ENCODE measurements at regions not wholly inside any gene's neighbourhood (a gene's known extent, or its start where the extent isn't known, plus 50 kb on each side); places are given as distances from the start of the nearest gene placed in this dataset.
A peak's percentile ranks its signal among the peaks of the same experiment; 100 is the strongest.
"Not testable (repeated sequence)": the region's sequence is repeated elsewhere in the genome, so short reads cannot be mapped to it uniquely, and the experiment has no call there.

- peak; percentile 7 for DNase-seq
Observed at GRCh38 chr1:41980827-41981653, 62.3 kb upstream of the HIVEP3 start.

GRCh38 chr1:41978986-41979385 lies 60.3 kb upstream of the HIVEP3 start:
- DNase-seq, result no peak

- peak; percentile 92 for DNase-seq
Observed at GRCh38 chr1:41977326-41977725, 58.6 kb upstream of the HIVEP3 start.

- no peak for DNase-seq
Observed at GRCh38 chr1:41976671-41977070, 57.9 kb upstream of the HIVEP3 start.

- DNase-seq, result no peak
Observed at GRCh38 chr1:41975850-41976569, 57.3 kb upstream of the HIVEP3 start.

GRCh38 chr1:41975121-41975520 lies 56.4 kb upstream of the HIVEP3 start:
- DNase-seq, result no peak

- DNase-seq, result not testable (repeated sequence)
Observed at GRCh38 chr1:41968557-41968956, 49.8 kb upstream of the HIVEP3 start.

Data from NCI-H69 (cell line).